A549 (cell line): ENCODE measurements at regions not wholly inside any gene's neighbourhood (a gene's known extent, or its start where the extent isn't known, plus 50 kb on each side); places are given as distances from the start of the nearest gene placed in this dataset.
A peak's percentile ranks its signal among the peaks of the same experiment; 100 is the strongest.

ENCODE experiments used
- ATAC-seq, 2 experiments: fragments of 200-7000 bp in 1 of 2; fragments of >200 bp in 1 of 2; cut with Nextera tagmentation in 1 of 2; cut with Tn5 transposase in 1 of 2; 3 replicates each; pipeline versions ENCODE4 v1.8.0 to v1.9.1; 2018 to 2020; ENCODE audit warnings: mild to moderate bottlenecking in 1 of 2, moderate library complexity in 1 of 2
- CTCF ChIA-PET: fragments of 300-600 bp; sonication (Branson Sonifier 250); formaldehyde crosslinking; extraction: SDS; loops from one replicate; lab custom pipeline; 2021; ENCODE audit warnings: antibody characterized with exemption, inconsistent platforms; lab: Yijun Ruan, JAX
- POLR2A ChIA-PET: fragments of 350-600 bp; formaldehyde crosslinking; extraction: SDS; loops from one replicate; lab custom pipeline; 2021; ENCODE audit warnings: antibody characterized with exemption, inconsistent platforms; lab: Yijun Ruan, JAX
- DNase-seq, 2 experiments: peaks; one replicate each; pipeline versions ENCODE4 v3.0.0 to v3.0.0-alpha.2; 2011 to 2016; ENCODE audit warnings: low read depth in 1 of 2, low spot score in 1 of 2
- FAIRE-seq: peaks from 2 replicates; lab custom pipeline; 2011; peaks lifted over from hg19 to GRCh38; lab: Jason Lieb, UNC
- H3K27ac ChIP-seq, 2 experiments: fragments of >200 bp; sonication (Bioruptor Twin); formaldehyde crosslinking; 3 replicates each; pipeline ENCODE4 v1.5.1; 2016 to 2017
- H3K4me1 ChIP-seq: fragments of >200 bp; sonication (Bioruptor Twin); formaldehyde crosslinking; 3 replicates; pipeline ENCODE4 v1.6.1; 2016
- H3K4me2 ChIP-seq: fragments of >200 bp; sonication (Bioruptor Twin); formaldehyde crosslinking; 3 replicates; pipeline ENCODE4 v1.6.1; 2016
- H3K4me3 ChIP-seq: fragments of >200 bp; sonication (Bioruptor Twin); formaldehyde crosslinking; 3 replicates; pipeline ENCODE4 v1.5.1; 2016
- H3K9me3 ChIP-seq: fragments of >200 bp; sonication (Bioruptor Twin); formaldehyde crosslinking; 3 replicates; pipeline ENCODE4 v1.6.1; 2016
- CEBPB ChIP-seq, 2 experiments: fragments of >200 bp in 1 of 2; sonication (Bioruptor Twin) in 1 of 2; formaldehyde crosslinking in 1 of 2; IDR thresholded peaks; 2 replicates each; pipeline ENCODE4 v1.6.1; 2012 to 2016
- CHD4 ChIP-seq: fragments of 200-600 bp; sonication (generic); IDR thresholded peaks from 2 replicates; pipeline ENCODE4 v1.6.1; 2016; ENCODE audit warnings: antibody characterized with exemption, mild to moderate bottlenecking, borderline replicate concordance
- EHF ChIP-seq: fragments of 250-450 bp; sonication (Bioruptor Pico); IDR thresholded peaks from 2 replicates; pipeline ENCODE4 v1.5.0; 2020; ENCODE audit warnings: mild to moderate bottlenecking
- ESRRA ChIP-seq: fragments of 150-350 bp; IDR thresholded peaks from 2 replicates; pipeline ENCODE4 v1.6.1; 2014; ENCODE audit warnings: mild to moderate bottlenecking, low read length, borderline replicate concordance
- FOSB ChIP-seq: fragments of 250-450 bp; sonication (Bioruptor Pico); IDR thresholded peaks from 2 replicates; pipeline ENCODE4 v1.5.0; 2020; ENCODE audit warnings: mild to moderate bottlenecking, moderate library complexity
- HDAC2 ChIP-seq: fragments of 200-600 bp; sonication (generic); IDR thresholded peaks from 2 replicates; pipeline ENCODE4 v1.6.1; 2016
- HMGXB4 ChIP-seq: fragments of 250-450 bp; sonication (Bioruptor Pico); IDR thresholded peaks from 2 replicates; pipeline ENCODE4 v1.5.0; 2021; ENCODE audit warnings: mild to moderate bottlenecking, moderate library complexity, borderline replicate concordance
- JUN ChIP-seq, 2 experiments: fragments of >200 bp; sonication (Bioruptor Twin); formaldehyde crosslinking; IDR thresholded peaks; 2 replicates in 1 of 2; 3 replicates in 1 of 2; pipeline ENCODE4 v1.6.1; 2016 to 2017
- MAX ChIP-seq: IDR thresholded peaks from 2 replicates; pipeline ENCODE4 v1.6.1; 2012
- MAZ ChIP-seq: fragments of 150-350 bp; IDR thresholded peaks from 2 replicates; pipeline ENCODE4 v1.6.1; 2014; ENCODE audit warnings: antibody characterized with exemption, low read depth, low read length, borderline replicate concordance
- NPAS2 ChIP-seq: fragments of 250-450 bp; sonication (Bioruptor Pico); IDR thresholded peaks from 2 replicates; pipeline ENCODE4 v1.8.0; 2022; ENCODE audit warnings: mild to moderate bottlenecking, moderate library complexity, borderline replicate concordance
- PHF8 ChIP-seq: fragments of 200-600 bp; sonication (generic); IDR thresholded peaks from 2 replicates; pipeline ENCODE4 v1.6.1; 2016; ENCODE audit warnings: low read depth, mild to moderate bottlenecking, antibody characterized with exemption, moderate library complexity, borderline replicate concordance
- POLR2A ChIP-seq: IDR thresholded peaks from 2 replicates; pipeline ENCODE4 v1.6.1; 2012; ENCODE audit warnings: mild to moderate bottlenecking, low read length
- POLR2AphosphoS2 ChIP-seq: conservative IDR thresholded peaks from 2 replicates; pipeline ENCODE4 v1.6.1; 2012; ENCODE audit warnings: low read length, improper control_type of control experiment, inconsistent platforms
- RARB ChIP-seq: fragments of 250-450 bp; sonication (Bioruptor Pico); IDR thresholded peaks from 2 replicates; pipeline ENCODE4 v1.8.0; 2021; ENCODE audit warnings: mild to moderate bottlenecking, moderate library complexity
- TFCP2L1 ChIP-seq: fragments of 250-450 bp; sonication (Bioruptor Pico); IDR thresholded peaks from 2 replicates; pipeline ENCODE4 v1.5.0; 2021; ENCODE audit warnings: mild to moderate bottlenecking
- ZC3H11A ChIP-seq: fragments of 450-650 bp; IDR thresholded peaks from 2 replicates; pipeline ENCODE4 v1.6.1; 2014; ENCODE audit warnings: antibody characterized with exemption, mild to moderate bottlenecking
- ZNF302 ChIP-seq: fragments of 250-450 bp; sonication (Bioruptor Pico); IDR thresholded peaks from 2 replicates; pipeline ENCODE4 v1.9.0; 2021; ENCODE audit warnings: inconsistent platforms, mild to moderate bottlenecking, moderate library complexity
- ZSCAN20 ChIP-seq: fragments of 250-450 bp; sonication (Bioruptor Pico); IDR thresholded peaks from 2 replicates; pipeline ENCODE4 v1.8.0; 2022; ENCODE audit warnings: mild to moderate bottlenecking, moderate library complexity
- WGBS: methylation state at CpG from one replicate; pipeline ENCODE4 v1.1.6; 2017; ENCODE audit errors: missing lambda C conversion rate; 5-methylcytosine and 5-hydroxymethylcytosine counted together
- TF ChIP-seq, protein P1 (sequence below): fragments of >200 bp; sonication (Bioruptor Twin); formaldehyde crosslinking; IDR thresholded peaks from 3 replicates; pipeline ENCODE4 v1.5.1; 2016
- TF ChIP-seq, protein P2 (sequence below): fragments of >200 bp; sonication (Bioruptor Twin); formaldehyde crosslinking; IDR thresholded peaks from 3 replicates; pipeline ENCODE4 v1.6.1; 2016

DNA sequence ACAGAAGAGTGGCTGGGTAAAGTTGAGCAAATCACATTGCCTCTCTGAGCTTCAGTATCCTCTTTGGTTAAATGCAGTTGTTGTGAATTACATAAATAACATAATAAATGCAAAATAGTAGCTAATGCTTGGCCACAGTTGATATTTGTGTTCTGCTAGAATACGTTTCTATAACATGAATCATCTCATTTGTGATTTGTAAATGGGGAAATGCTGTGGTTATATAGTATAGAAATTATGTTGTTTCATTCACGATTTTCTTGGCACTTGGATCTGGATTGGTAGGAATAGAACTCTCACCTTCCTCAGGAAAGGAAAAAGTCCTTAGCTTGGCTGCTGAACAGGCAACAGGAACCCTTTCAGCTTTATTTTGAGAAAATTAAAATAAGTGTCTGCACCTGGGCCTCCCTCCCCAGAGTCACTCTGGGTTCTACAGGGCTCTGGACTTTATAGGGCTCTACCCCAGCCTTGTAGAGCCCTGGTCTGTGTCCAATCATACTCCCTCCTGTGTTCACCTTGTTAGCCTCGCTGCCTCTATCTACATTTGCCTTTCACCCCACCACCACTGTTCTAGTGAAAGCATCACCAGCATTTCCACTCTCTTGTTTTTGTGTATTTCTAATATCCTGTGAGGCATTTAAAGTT, 107.7 kb upstream of the BCAT1 start (continued):
- TF ChIP-seq ZC3H11A: no peak
- TF ChIP-seq JUN (IDR thresholded peaks at IDR 0.05): no peak
- no peak for TF ChIP-seq CEBPB (IDR thresholded peaks at IDR 0.05)
- no peak for TF ChIP-seq TFCP2L1

DNA sequence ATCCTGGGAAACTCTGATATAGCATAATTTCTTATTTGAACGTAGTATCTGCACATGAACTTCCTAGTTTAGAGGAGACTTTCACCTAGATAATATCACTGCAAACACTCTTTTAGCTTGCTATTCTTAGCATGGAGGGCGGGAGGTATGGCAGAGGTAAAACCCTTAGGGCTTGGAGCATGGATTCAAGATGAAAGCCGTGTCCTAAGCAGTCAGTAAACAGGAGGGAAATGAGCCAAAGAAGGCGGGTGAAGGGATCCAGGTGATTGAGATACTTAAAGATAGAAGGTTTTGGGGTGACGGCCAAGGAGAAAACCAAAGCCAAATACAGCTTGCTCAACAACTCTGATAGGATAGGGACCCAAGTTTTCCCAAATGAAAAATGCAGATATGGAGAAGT, 107.1 kb upstream of the BCAT1 start:
- CTCF ChIA-PET: no interaction called here
- Histone ChIP-seq H3K9me3 (no peaks in the 10 kb centered on the region), H3K4me2 (no peak overlapping the region), H3K4me1 (no peaks in the 10 kb centered on the region; the same call in 2 of the 3 replicates), H3K27ac (no peak overlapping the region), H3K4me3 (no peak overlapping the region)
- FAIRE-seq (no peak), ATAC-seq (no peak), DNase-seq (no peak)
- POLR2A ChIA-PET: no interaction called here
- 48% methylated on average over 5 of the region's 5 CpGs for WGBS
- no peak for TF ChIP-seq POLR2A
- no peak for TF ChIP-seq NPAS2 (CRISPR knock-in tag)
- no peak for TF ChIP-seq POLR2AphosphoS2
- no peak for TF ChIP-seq EHF (CRISPR knock-in tag)
- TF ChIP-seq CHD4: no peak
- no peak for TF ChIP-seq HDAC2
- no peak for TF ChIP-seq TFCP2L1
- no peak for TF ChIP-seq ESRRA
- TF ChIP-seq ZNF302 (CRISPR knock-in tag): no peak
- TF ChIP-seq PHF8: no peak

DNA sequence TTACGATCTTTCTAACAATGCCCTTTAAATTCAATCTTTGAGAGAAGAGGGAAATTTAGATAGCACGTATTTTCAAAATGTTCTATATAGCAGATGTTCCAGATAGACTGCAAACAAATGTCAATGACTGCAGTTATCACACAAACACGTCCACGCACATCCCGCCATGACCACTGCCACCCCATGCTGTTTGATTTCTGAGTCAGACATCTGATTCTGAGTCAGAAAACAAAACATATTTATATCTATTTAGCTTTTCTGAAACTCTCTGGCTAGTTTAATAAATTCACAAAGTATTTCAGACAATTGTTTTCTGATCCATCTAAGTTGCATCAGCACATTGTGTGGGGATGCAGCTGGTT, 105.9 kb upstream of the BCAT1 start:
- TF ChIP-seq, protein P1, sequence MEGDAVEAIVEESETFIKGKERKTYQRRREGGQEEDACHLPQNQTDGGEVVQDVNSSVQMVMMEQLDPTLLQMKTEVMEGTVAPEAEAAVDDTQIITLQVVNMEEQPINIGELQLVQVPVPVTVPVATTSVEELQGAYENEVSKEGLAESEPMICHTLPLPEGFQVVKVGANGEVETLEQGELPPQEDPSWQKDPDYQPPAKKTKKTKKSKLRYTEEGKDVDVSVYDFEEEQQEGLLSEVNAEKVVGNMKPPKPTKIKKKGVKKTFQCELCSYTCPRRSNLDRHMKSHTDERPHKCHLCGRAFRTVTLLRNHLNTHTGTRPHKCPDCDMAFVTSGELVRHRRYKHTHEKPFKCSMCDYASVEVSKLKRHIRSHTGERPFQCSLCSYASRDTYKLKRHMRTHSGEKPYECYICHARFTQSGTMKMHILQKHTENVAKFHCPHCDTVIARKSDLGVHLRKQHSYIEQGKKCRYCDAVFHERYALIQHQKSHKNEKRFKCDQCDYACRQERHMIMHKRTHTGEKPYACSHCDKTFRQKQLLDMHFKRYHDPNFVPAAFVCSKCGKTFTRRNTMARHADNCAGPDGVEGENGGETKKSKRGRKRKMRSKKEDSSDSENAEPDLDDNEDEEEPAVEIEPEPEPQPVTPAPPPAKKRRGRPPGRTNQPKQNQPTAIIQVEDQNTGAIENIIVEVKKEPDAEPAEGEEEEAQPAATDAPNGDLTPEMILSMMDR: no peak
- TF ChIP-seq NPAS2 (CRISPR knock-in tag): no peak
- TF ChIP-seq HDAC2: no peak
- no peak for TF ChIP-seq POLR2A
- no peak for TF ChIP-seq ZNF302 (CRISPR knock-in tag)
- no peak for TF ChIP-seq ZSCAN20 (CRISPR knock-in tag)
- no peak for TF ChIP-seq RARB (CRISPR knock-in tag)
- TF ChIP-seq MAZ: no peak
- TF ChIP-seq FOSB: no peak
- TF ChIP-seq ZC3H11A: no peak
- FAIRE-seq (no peak), DNase-seq (no peak), ATAC-seq (no peak)
- Histone ChIP-seq H3K4me3 (no peak overlapping the region), H3K9me3 (no peaks in the 10 kb centered on the region), H3K4me2 (peak overlapping the region; percentile 29; the same call in 1 of the 3 replicates), H3K27ac (no peak overlapping the region), H3K4me1 (no peaks in the 10 kb centered on the region; the same call in 2 of the 3 replicates)
- ChIA-PET CTCF (no interaction called here), POLR2A (no interaction called here)
- WGBS: 38% methylated on average over 5 of the region's 5 CpGs

- 22% methylated on average over 4 of the region's 4 CpGs for WGBS
- Histone ChIP-seq H3K27ac (no peak overlapping the region), H3K4me1 (no peaks in the 10 kb centered on the region; the same call in 2 of the 3 replicates), H3K4me3 (no peak overlapping the region), H3K4me2 (peak overlapping the region; percentile 29; the same call in 2 of the 3 replicates), H3K9me3 (no peaks in the 10 kb centered on the region)
- POLR2A ChIA-PET: no interaction called here
- ATAC-seq (peak in 1 of 2 experiments; percentile 63; a peak in 2 of 6 replicates), DNase-seq (peak in 1 of 2 experiments; percentile 6), FAIRE-seq (no peak)
- CTCF ChIA-PET: no interaction called here
- TF ChIP-seq, protein P2, sequence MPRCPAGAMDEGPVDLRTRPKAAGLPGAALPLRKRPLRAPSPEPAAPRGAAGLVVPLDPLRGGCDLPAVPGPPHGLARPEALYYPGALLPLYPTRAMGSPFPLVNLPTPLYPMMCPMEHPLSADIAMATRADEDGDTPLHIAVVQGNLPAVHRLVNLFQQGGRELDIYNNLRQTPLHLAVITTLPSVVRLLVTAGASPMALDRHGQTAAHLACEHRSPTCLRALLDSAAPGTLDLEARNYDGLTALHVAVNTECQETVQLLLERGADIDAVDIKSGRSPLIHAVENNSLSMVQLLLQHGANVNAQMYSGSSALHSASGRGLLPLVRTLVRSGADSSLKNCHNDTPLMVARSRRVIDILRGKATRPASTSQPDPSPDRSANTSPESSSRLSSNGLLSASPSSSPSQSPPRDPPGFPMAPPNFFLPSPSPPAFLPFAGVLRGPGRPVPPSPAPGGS: no peak
- no peak for TF ChIP-seq HMGXB4
- TF ChIP-seq FOSB: no peak
- TF ChIP-seq MAZ: no peak
- TF ChIP-seq MAX: no peak
- no peak for TF ChIP-seq POLR2AphosphoS2
Measured at GRCh38 chr12:25054076-25054782, 105.3 kb upstream of the BCAT1 start.
